Renal pelvis (tissue), 1 donor: ENCODE measurements at regions not wholly inside any gene's neighbourhood (a gene's known extent, or its start where the extent isn't known, plus 50 kb on each side); places are given as distances from the start of the nearest gene placed in this dataset.

Experiments
- DNase-seq: peaks from one replicate; pipeline ENCODE4 v3.0.0-alpha.2; 2013

- DNase-seq, result no peak
Measured at GRCh38 chr2:119104414-119104813, 54.1 kb downstream of the C1QL2 start.

- DNase-seq, result no peak
Measured at GRCh38 chr2:119102964-119103363, 55.6 kb downstream of the C1QL2 start.

DNA sequence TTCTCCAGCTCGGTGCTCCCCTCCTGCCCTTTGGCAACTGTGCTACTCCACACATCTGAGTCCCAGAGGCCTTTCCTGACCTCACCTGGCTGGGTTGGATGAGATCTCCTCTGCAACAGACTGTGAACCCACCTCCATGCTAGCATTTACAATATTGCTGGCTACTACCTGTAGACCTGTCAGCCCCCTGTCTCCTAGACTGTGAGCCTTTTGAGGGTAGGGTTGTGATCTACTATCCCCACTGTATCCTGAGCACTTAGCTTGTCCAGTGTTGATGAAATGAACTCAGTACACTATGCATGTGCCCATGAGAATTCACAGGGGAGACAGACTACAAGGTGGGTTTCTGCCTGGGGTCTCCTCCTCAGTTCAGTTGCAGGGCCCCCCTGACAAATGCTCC is 70.1 kb downstream of the C1QL2 start:
- DNase-seq, result no peak

DNA sequence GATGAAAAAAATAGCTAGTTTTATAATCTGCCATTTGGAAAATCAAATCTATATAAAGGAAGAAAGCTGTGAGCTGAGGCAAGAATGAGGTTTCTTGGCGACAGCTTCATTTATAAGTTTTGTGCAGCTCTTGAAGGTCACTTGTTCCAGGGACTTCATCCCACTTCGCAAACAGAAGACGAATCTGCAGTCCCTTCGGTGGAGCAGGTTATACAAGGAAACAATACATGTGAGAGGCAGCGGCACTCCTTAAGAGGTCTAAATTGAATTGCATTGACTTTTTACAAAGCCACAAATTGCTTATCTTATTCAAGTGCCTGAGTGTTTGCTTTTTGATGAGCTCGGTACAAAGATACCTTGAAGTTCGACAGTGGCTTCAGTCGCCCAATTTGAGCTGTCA is 72.2 kb downstream of the C1QL2 start:
- DNase-seq, result no peak

GRCh38 chr2:119085613-119086012 is 72.9 kb downstream of the C1QL2 start:
- no peak for DNase-seq

- DNase-seq, result no peak
Measured at GRCh38 chr2:119083416-119083815, 75.1 kb downstream of the C1QL2 start.

GRCh38 chr2:119082821-119083400 is 75.6 kb downstream of the C1QL2 start:
- no peak for DNase-seq

DNA sequence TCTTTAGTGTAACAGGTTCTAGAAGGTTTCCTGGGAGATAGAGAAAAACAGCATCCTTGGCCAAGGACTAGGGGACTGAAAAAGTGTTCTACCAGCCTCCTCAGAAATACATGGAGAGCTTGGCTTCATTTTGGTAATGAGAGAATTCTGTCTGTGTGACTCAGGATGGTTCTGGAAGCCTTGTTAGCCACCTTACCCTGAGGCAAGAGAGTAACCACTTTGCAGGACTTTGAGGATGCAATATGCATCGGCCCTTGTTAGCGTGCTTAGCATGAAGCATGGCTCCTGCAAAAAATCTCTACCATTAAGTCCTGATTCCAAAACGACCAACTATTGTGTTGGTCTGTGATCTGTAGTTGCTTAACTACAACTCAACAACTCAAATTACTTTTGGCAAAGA is 79.8 kb downstream of the C1QL2 start:
- DNase-seq, result no peak

DNA sequence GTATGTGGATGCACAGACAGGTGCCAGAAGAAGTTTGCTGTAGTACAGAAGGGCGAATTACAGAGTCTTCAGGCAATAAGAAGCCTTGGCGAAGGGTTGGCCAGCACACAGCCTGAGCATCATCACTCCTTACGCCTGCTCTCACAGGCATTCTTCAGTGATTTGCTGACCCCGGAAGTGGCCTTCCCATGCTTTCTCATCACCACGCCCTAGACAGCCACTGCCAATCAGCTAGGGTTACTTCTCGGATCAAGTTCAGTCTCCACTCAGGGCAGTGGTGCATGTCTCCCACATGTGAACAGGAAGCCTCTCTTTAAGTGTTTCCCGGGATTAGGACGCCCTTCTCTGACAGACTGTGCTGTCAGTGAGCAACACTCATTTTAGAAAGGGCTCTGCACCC is 81.8 kb downstream of the C1QL2 start:
- DNase-seq, result no peak

- no peak for DNase-seq
Measured at GRCh38 chr2:119073213-119073612, 85.3 kb downstream of the C1QL2 start.

DNA sequence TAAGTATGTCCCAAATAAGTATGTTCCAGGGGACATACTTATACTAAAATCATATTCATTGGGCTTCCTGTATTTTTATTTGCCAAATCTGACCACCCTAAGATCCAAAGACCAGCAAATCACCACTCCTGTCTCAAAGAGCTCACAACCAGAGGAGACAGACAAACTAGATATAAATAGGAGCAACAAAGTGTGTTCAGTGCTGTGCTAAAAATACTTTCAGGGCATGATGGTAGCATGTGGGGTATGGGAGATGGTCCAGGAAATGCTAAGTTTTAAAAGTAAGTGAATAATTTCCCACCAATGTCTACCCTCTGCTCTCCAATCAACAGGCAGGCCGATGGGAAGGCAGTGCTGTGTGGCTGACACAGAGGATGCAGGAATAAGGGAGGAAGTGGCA is 87.1 kb downstream of the C1QL2 start:
- no peak for DNase-seq

GRCh38 chr2:119069781-119070180 is 88.8 kb downstream of the C1QL2 start:
- DNase-seq, result no peak

GRCh38 chr2:119068154-119068725 is 90.3 kb downstream of the C1QL2 start:
- no peak for DNase-seq

- no peak for DNase-seq
Measured at GRCh38 chr2:119066272-119066804, 92.2 kb downstream of the C1QL2 start.

- no peak for DNase-seq
Measured at GRCh38 chr2:119065146-119065545, 93.4 kb downstream of the C1QL2 start.

- DNase-seq, result no peak
Measured at GRCh38 chr2:119064567-119064966, 94.0 kb downstream of the C1QL2 start.

DNA sequence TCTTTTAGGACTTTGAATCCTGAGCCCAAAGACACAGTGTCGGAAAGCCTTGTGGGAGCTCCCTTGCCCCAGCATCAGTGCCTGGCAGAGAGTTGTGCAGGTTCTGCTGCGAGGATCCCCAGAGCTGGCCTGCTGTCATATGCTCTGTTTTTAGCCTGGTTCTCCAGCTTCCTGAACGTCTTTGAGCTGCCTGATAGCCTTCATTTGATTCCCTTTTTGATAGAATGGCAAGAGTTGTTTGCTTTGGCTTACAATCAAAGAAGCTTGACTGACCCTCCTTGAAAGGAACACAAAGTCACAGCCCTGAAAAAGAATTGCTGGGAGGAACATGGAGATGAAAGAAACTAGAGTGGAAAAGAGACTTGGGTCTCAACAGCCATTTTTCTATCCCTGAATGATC is 95.4 kb downstream of the C1QL2 start:
- DNase-seq, result no peak

GRCh38 chr2:119062652-119063051 is 95.9 kb downstream of the C1QL2 start:
- DNase-seq, result no peak

DNA sequence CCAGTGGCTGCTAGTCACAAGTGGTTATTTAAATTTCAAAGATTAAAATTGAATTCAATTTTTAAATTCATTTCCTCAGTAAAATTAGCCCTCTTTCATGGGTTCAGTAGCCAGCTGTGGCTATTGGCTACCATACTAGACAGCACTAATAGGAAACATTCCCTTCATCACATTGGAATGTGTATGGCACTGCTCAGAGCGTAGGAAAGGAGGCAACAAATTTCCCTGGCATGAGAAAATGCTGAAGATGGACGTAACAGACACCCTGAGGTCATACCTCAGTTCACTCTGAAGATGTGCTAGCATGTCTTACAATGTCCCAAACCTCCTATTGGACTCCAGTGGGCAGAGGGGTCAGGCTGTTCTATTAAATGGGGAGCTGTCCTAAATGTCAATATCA is 96.4 kb downstream of the C1QL2 start:
- DNase-seq, result no peak

DNA sequence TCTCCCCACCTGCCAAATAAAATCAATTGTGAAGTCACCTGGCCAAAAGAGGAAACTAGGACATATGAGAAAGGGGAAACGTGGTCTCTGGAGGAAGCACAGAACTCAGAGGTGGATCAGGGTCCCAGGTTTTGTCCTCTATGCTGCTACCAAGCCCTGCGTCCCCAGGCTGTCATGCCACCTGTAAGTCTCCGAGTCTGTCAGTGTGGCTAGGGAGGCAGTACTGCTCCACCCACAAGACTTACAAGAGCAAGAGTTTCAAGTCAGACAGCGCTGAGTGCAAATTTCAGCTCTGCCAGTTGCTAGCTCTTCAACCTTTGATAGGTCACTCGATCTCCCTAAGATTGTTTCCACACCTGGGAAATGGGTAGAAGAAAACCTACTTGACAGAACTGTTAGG is 98.6 kb downstream of the C1QL2 start:
- DNase-seq, result no peak

GRCh38 chr2:119059287-119059686 is 99.3 kb downstream of the C1QL2 start:
- DNase-seq, result no peak

DNA sequence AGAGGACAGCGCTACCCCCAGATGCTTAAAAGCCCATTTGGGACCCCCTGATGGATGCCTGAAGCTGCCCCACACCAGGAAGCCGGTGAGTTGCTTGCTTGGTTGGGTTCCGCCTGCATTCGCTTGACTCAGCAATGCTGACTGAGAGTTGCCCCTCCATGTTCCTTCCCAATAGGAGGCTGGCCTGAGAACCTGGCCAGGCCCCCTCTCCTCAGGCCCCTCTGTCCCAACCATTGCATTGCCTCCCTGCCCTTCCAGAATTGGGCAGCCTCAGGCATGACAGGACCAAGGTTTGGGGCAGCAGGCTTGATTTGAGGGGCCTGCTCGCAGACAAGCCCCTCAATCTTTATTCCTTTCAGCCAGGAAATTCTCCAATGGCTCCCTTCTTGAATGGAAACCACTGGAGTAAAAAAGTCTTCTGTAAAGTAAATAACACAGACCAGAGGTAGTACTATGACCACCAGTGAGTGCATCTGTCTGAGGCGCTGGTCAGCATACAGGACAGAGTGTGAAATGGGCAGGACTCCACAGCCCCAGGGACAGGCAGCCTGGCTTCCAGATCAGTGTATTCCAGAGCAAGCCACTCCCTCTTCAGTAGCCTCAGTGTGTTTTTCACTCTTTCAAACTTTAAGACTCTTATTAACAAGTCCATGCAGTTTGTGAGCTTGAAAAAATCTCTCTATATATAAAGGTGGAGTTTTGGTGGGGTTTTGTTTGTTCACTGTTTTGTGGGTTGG is 104.7 kb downstream of the C1QL2 start:
- no peak for DNase-seq

DNA sequence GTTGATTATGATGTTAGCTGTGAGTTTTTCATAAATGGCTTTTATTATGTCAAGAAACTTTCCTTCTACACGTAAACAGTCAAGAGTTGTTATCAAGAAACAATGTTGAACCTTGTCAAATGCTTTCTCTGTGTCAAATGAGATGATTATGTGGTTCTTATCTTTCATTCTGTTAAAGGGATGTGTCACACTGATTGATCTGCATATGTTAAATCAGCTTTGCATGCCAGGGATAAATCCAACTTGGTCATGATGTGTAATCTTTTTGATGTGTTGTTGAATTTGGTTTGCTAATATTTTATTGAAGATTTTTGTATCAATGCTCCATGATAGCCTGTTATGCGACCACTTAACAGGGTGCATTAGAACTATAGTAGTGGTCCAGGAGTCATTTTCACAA is 107.3 kb downstream of the C1QL2 start:
- no peak for DNase-seq
